ENCODE measurements at regions not wholly inside any gene's neighbourhood (a gene's known extent, or its start where the extent isn't known, plus 50 kb on each side); places are given as distances from the start of the nearest gene placed in this dataset.

- TF ChIP-seq POLR2A (IDR thresholded peaks at IDR 0.05) (no peak), CTCF (IDR thresholded peaks at IDR 0.05) (no peak)
Measured at GRCh38 chr2:126145752-126146151, 510.2 kb upstream of the GYPC start.

Measured in right lobe of liver (tissue), 4 donors.